Thoracic aorta (tissue), 2 donors: ENCODE measurements at regions not wholly inside any gene's neighbourhood (a gene's known extent, or its start where the extent isn't known, plus 50 kb on each side); places are given as distances from the start of the nearest gene placed in this dataset.
"Not testable (repeated sequence)": the region's sequence is repeated elsewhere in the genome, so short reads cannot be mapped to it uniquely, and the experiment has no call there.

Experiments
- ATAC-seq: fragments of 150-250 bp; one replicate; pipeline ENCODE4 v1.8.0; 2017; ENCODE audit warnings: low read depth; ENCODE audit not compliant: insufficient number of reproducible peaks, low FRiP score
- DNase-seq: peaks from one replicate; pipeline ENCODE4 v3.0.0-alpha.2; 2020; ENCODE audit warnings: low spot score
- H3K27ac ChIP-seq, 2 donors: fragments of 200-600 bp; sonication (generic); 1 replicate in 1 of 2; 2 replicates in 1 of 2; pipeline ENCODE4 v1.5.1; 2016; ENCODE audit warnings: mild to moderate bottlenecking in 2 of 2, moderate library complexity in 2 of 2
- H3K27me3 ChIP-seq: fragments of 200-600 bp; sonication (generic); replicated peaks from 2 replicates; pipeline ENCODE4 v1.6.0; 2016; ENCODE audit warnings: mild to moderate bottlenecking; ENCODE audit not compliant: insufficient read depth
- H3K36me3 ChIP-seq: fragments of 200-600 bp; sonication (generic); one replicate; pipeline ENCODE4 v1.5.1; 2016
- H3K4me1 ChIP-seq, 2 donors: fragments of 200-600 bp; sonication (generic); 1 replicate in 1 of 2; 2 replicates in 1 of 2; pipeline versions ENCODE4 v1.5.1 to v1.6.0; 2016; ENCODE audit warnings: low read depth in 2 of 2, mild to moderate bottlenecking in 1 of 2; ENCODE audit not compliant: control insufficient read depth in 1 of 2
- H3K4me3 ChIP-seq: fragments of 200-600 bp; sonication (generic); 2 replicates; pipeline ENCODE4 v1.5.1; 2016; ENCODE audit warnings: mild to moderate bottlenecking
- H3K9me3 ChIP-seq: fragments of 200-600 bp; sonication (generic); 2 replicates; pipeline ENCODE4 v1.5.1; 2016
- CTCF ChIP-seq: fragments of 200-600 bp; sonication (generic); IDR thresholded peaks from one replicate; pipeline ENCODE4 v1.5.1; 2019; ENCODE audit warnings: antibody characterized with exemption

- ATAC-seq, result no peak
- no peaks in the 10 kb centered on the region for H3K4me1 ChIP-seq
- H3K9me3 ChIP-seq, result no peaks in the 10 kb centered on the region
- no peak for DNase-seq
- no peaks in the 10 kb centered on the region for H3K36me3 ChIP-seq
- no peak for TF ChIP-seq CTCF
- H3K27ac ChIP-seq, result no peak overlapping the region
- no peaks in the 10 kb centered on the region for H3K27me3 ChIP-seq
- H3K4me3 ChIP-seq, result no peak overlapping the region
Observed at GRCh38 chr6:4208158-4208557, 72.8 kb upstream of the ECI2 start.

DNA sequence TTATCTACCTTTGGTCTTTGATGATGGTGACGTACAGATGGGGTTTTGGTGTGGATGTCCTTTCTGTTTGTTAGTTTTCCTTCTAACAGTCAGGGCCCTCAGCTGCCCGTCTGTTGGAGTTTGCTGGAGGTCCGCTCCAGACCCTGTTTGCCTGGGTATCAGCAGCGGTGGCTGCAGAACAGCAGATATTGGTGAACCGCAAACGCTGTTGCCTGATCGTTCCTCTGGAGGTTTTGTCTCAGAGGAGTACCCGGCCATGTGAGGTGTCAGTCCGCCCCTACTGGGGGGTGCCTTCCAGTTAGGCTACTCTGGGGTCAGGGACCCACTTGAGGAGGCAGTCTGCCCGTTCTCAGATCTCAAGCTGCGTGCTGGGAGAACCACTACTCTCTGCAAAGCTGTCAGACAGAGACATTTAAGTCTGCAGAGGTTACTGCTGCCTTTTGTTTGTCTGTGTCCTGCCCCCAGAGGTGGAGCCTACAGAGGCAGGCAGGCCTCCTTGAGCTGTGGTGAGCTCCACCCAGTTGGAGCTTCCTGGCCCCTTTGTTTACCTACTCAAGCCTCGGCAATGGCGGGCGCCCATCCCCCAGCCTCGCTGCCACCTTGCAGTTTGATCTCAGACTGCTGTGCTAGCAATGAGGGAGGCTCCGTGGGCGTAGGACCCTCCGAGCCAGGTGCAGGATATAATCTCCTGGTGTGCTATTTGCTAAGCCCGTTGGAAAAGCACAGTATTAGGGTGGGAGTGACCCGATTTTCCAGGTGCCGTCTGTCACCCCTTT lies 68.5 kb upstream of the ECI2 start:
- H3K36me3 ChIP-seq, ATAC-seq, H3K27ac ChIP-seq, H3K4me1 ChIP-seq, H3K4me3 ChIP-seq, H3K27me3 ChIP-seq, H3K9me3 ChIP-seq, DNase-seq: not testable (repeated sequence)

GRCh38 chr6:4192627-4193026 lies 57.3 kb upstream of the ECI2 start:
- Histone ChIP-seq H3K4me3 (no peak overlapping the region), H3K27ac (no peak overlapping the region), H3K36me3 (no peaks in the 10 kb centered on the region), H3K9me3 (no peaks in the 10 kb centered on the region), H3K27me3 (no peaks in the 10 kb centered on the region), H3K4me1 (no peaks in the 10 kb centered on the region)
- DNase-seq (no peak), ATAC-seq (no peak)
- TF ChIP-seq CTCF, result no peak

GRCh38 chr6:4192173-4192572 lies 56.8 kb upstream of the ECI2 start:
- Histone ChIP-seq H3K27ac (no peak overlapping the region), H3K36me3 (no peaks in the 10 kb centered on the region), H3K27me3 (no peaks in the 10 kb centered on the region), H3K4me3 (no peak overlapping the region), H3K4me1 (no peaks in the 10 kb centered on the region), H3K9me3 (no peaks in the 10 kb centered on the region)
- ATAC-seq (no peak), DNase-seq (no peak)
- no peak for TF ChIP-seq CTCF

DNA sequence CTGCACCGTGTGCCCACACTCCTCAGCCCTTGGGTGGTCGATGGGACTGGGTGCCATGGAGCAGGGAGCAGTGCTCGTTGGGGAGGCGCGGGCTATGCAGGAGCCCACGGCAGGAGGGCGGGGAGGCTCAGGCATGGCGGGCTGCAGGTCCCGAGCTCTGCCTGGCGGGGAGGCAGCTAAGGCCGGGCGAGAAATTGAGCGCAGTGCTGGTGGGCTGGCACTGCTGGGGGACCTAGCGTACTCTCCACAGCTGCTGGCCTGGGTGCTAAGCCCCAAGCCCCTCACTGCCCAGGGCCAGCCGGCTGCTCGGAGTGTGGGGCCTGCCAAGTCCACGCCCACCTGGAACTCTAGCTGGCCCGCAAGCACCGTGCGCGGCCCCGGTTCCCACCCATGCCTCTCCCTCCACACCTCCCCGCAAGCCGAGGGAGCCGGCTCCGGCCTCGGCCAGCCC lies 55.9 kb upstream of the ECI2 start:
- H3K27me3 ChIP-seq, result no peaks in the 10 kb centered on the region
- TF ChIP-seq CTCF, result no peak
- no peaks in the 10 kb centered on the region for H3K9me3 ChIP-seq
- H3K36me3 ChIP-seq, result no peaks in the 10 kb centered on the region
- ATAC-seq, result no peak
- DNase-seq, result no peak
- H3K4me3 ChIP-seq, result no peak overlapping the region
- H3K27ac ChIP-seq, result no peak overlapping the region
- no peaks in the 10 kb centered on the region for H3K4me1 ChIP-seq

DNA sequence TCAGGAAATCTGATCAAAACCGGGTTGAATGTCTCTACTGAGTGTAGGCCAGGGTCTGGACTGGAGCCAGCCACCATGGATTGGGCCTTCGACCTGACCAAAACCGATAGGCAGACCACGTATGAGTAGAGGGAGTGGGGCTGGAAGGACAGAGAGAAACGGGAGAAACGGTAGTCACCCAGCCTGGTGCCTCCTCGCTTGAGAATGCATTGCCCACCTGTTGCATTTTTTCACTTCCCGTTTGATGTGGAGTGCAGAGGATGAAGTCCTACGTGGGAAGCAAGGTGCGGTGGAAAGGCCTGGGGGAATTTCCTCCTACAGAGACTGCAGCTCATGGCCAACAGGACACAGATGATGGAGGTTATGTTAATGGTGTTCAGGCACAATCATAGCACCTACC lies 53.9 kb upstream of the ECI2 start:
- no peaks in the 10 kb centered on the region for H3K27me3 ChIP-seq
- H3K4me3 ChIP-seq, result no peak overlapping the region
- DNase-seq, result no peak
- no peak for TF ChIP-seq CTCF
- no peaks in the 10 kb centered on the region for H3K9me3 ChIP-seq
- H3K36me3 ChIP-seq, result no peaks in the 10 kb centered on the region
- H3K27ac ChIP-seq, result no peak overlapping the region
- no peaks in the 10 kb centered on the region for H3K4me1 ChIP-seq
- no peak for ATAC-seq
